GM23338 (cell line): ENCODE measurements at regions not wholly inside any gene's neighbourhood (a gene's known extent, or its start where the extent isn't known, plus 50 kb on each side); places are given as distances from the start of the nearest gene placed in this dataset.

Experiments used
- ATAC-seq: fragments of 200-7000 bp; cut with Tn5 transposase; 3 replicates; pipeline ENCODE4 v1.9.1; 2020
- DNase-seq: peaks from one replicate; pipeline ENCODE4 v3.0.0-alpha.2; 2015; ENCODE audit warnings: low spot score
- H2AFZ ChIP-seq: fragments of 200-600 bp; sonication (generic); 2 replicates; pipeline ENCODE4 v1.8.0; 2016; ENCODE audit warnings: antibody characterized with exemption, mild to moderate bottlenecking, moderate library complexity
- H3F3A ChIP-seq: fragments of 200-600 bp; sonication (generic); replicated peaks from 2 replicates; pipeline ENCODE4 v1.8.0; 2017; ENCODE audit warnings: antibody characterized with exemption, mixed run types, low read depth
- H3K27ac ChIP-seq: fragments of 200-600 bp; sonication (generic); 2 replicates; pipeline ENCODE4 v1.6.1; 2016; ENCODE audit warnings: low read depth
- H3K27me3 ChIP-seq: fragments of 200-600 bp; sonication (generic); 2 replicates; pipeline ENCODE4 v1.8.0; 2016; ENCODE audit warnings: mild to moderate bottlenecking, mixed run types, moderate library complexity; ENCODE audit not compliant: insufficient read depth
- H3K36me3 ChIP-seq: fragments of 200-600 bp; sonication (generic); 2 replicates; pipeline ENCODE4 v1.8.0; 2016; ENCODE audit warnings: mild to moderate bottlenecking; ENCODE audit not compliant: insufficient read depth
- H3K4me1 ChIP-seq: fragments of 200-600 bp; sonication (generic); 2 replicates; pipeline ENCODE4 v1.8.0; 2016; ENCODE audit warnings: mild to moderate bottlenecking, moderate library complexity; ENCODE audit not compliant: insufficient read depth
- H3K4me2 ChIP-seq: fragments of 200-600 bp; sonication (generic); 2 replicates; pipeline ENCODE4 v1.7.1; 2017; ENCODE audit warnings: mixed run types
- H3K4me3 ChIP-seq: fragments of 200-600 bp; sonication (generic); 2 replicates; pipeline ENCODE4 v1.6.1; 2016; ENCODE audit warnings: mixed run types
- H3K79me2 ChIP-seq: fragments of 200-600 bp; sonication (generic); replicated peaks from 2 replicates; pipeline ENCODE4 v1.8.0; 2017; ENCODE audit warnings: mild to moderate bottlenecking; ENCODE audit not compliant: insufficient read depth
- H3K9me2 ChIP-seq: fragments of 200-600 bp; sonication (generic); 2 replicates; pipeline ENCODE4 v1.8.0; 2017; ENCODE audit not compliant: insufficient read depth
- H4K20me1 ChIP-seq: fragments of 200-600 bp; sonication (generic); replicated peaks from 2 replicates; pipeline ENCODE4 v1.8.0; 2017; ENCODE audit warnings: mild to moderate bottlenecking; ENCODE audit not compliant: insufficient read depth
- H3K27ac Mint-ChIP-seq: 2 replicates; pipeline ENCODE4 v1.8.0; 2020; ENCODE audit warnings: inconsistent platforms, mild to moderate bottlenecking, moderate library complexity, mixed read lengths
- H3K27me3 Mint-ChIP-seq: 3 replicates; pipeline ENCODE4 v1.8.0; 2022; ENCODE audit warnings: low read depth, mild to moderate bottlenecking, moderate library complexity, mixed read lengths, inconsistent platforms; ENCODE audit not compliant: insufficient read depth, poor library complexity
- H3K36me3 Mint-ChIP-seq: 3 replicates; pipeline ENCODE4 v1.8.0; 2021; ENCODE audit warnings: low read depth, mild to moderate bottlenecking, inconsistent platforms, moderate library complexity, mixed read lengths
- H3K4me1 Mint-ChIP-seq: 3 replicates; pipeline ENCODE4 v1.8.0; 2020; ENCODE audit warnings: mild to moderate bottlenecking, inconsistent platforms, mixed read lengths
- H3K4me3 Mint-ChIP-seq: 3 replicates; pipeline ENCODE4 v1.8.0; 2021; ENCODE audit warnings: moderate library complexity, mild to moderate bottlenecking, inconsistent platforms, mixed read lengths
- H3K9me3 Mint-ChIP-seq: 3 replicates; pipeline ENCODE4 v1.8.0; 2020; ENCODE audit warnings: moderate library complexity, mild to moderate bottlenecking, inconsistent platforms, mixed read lengths
- CREB1 ChIP-seq: fragments of 250-450 bp; sonication (Bioruptor Pico); IDR thresholded peaks from 2 replicates; pipeline ENCODE4 v1.5.0; 2020; ENCODE audit warnings: low read depth, mild to moderate bottlenecking, moderate library complexity
- EZH2 ChIP-seq: fragments of 200-600 bp; sonication (generic); IDR thresholded peaks from one replicate; pipeline ENCODE4 v1.8.0; 2017; ENCODE audit warnings: antibody characterized with exemption, mild to moderate bottlenecking, low read depth; ENCODE audit not compliant: unreplicated experiment
- EZH2phosphoT487 ChIP-seq: fragments of 200-600 bp; sonication (generic); IDR thresholded peaks from one replicate; pipeline ENCODE4 v1.8.1; 2018; ENCODE audit warnings: antibody characterized with exemption; ENCODE audit not compliant: unreplicated experiment
- JUNB ChIP-seq: IDR thresholded peaks from one replicate; pipeline ENCODE4 v1.6.1; 2016; ENCODE audit warnings: antibody characterized with exemption; ENCODE audit not compliant: unreplicated experiment
- NANOG ChIP-seq: IDR thresholded peaks from 2 replicates; pipeline ENCODE4 v1.6.1; 2016; ENCODE audit warnings: antibody characterized with exemption, borderline replicate concordance
- POLR2AphosphoS5 ChIP-seq: IDR thresholded peaks from 2 replicates; pipeline ENCODE4 v1.6.1; 2016; ENCODE audit warnings: antibody characterized with exemption, low read depth
- STAT1 ChIP-seq: IDR thresholded peaks from one replicate; pipeline ENCODE4 v1.6.1; 2016; ENCODE audit warnings: antibody characterized with exemption; ENCODE audit not compliant: unreplicated experiment
- ZNF114 ChIP-seq: fragments of 250-450 bp; sonication (Bioruptor Pico); IDR thresholded peaks from 2 replicates; pipeline ENCODE4 v1.5.0; 2020; ENCODE audit warnings: mild to moderate bottlenecking, moderate library complexity
- ZNF331 ChIP-seq: fragments of 250-450 bp; sonication (Bioruptor Pico); IDR thresholded peaks from 2 replicates; pipeline ENCODE4 v1.5.0; 2020; ENCODE audit warnings: low read depth, mild to moderate bottlenecking, moderate library complexity
- TF ChIP-seq, protein P1 (sequence below), 2 experiments: fragments of 200-600 bp in 1 of 2; sonication (generic) in 1 of 2; conservative IDR thresholded peaks; 2 replicates each; pipeline versions ENCODE4 v1.5.1 to v1.6.1; 2016 to 2017; ENCODE audit warnings: antibody characterized with exemption in 2 of 2, low read depth in 2 of 2, mild to moderate bottlenecking in 2 of 2, moderate library complexity in 1 of 2
- TF ChIP-seq, protein P2 (sequence below): fragments of 250-450 bp; sonication (Bioruptor Pico); IDR thresholded peaks from 2 replicates; pipeline ENCODE4 v1.5.0; 2020; ENCODE audit warnings: mild to moderate bottlenecking, moderate library complexity

GRCh38 chr12:68431786-68432185, 99.6 kb upstream of the MDM1 start:
- no peak for TF ChIP-seq NANOG
- TF ChIP-seq, protein P1, sequence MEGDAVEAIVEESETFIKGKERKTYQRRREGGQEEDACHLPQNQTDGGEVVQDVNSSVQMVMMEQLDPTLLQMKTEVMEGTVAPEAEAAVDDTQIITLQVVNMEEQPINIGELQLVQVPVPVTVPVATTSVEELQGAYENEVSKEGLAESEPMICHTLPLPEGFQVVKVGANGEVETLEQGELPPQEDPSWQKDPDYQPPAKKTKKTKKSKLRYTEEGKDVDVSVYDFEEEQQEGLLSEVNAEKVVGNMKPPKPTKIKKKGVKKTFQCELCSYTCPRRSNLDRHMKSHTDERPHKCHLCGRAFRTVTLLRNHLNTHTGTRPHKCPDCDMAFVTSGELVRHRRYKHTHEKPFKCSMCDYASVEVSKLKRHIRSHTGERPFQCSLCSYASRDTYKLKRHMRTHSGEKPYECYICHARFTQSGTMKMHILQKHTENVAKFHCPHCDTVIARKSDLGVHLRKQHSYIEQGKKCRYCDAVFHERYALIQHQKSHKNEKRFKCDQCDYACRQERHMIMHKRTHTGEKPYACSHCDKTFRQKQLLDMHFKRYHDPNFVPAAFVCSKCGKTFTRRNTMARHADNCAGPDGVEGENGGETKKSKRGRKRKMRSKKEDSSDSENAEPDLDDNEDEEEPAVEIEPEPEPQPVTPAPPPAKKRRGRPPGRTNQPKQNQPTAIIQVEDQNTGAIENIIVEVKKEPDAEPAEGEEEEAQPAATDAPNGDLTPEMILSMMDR (conservative IDR thresholded peaks at IDR 0.05; ENCODE audit: low read depth in 2 of 2), result no peak
- TF ChIP-seq CREB1 (CRISPR knock-in tag), result no peak
- no peak for TF ChIP-seq EZH2
- no peak for TF ChIP-seq EZH2phosphoT487
- peaks cover 7% of the 10 kb centered on the region for H3K27me3 Mint-ChIP-seq
- ATAC-seq, result no peak
- peaks cover 21% of the 10 kb centered on the region for H3K4me1 ChIP-seq
- peaks cover 7% of the 10 kb centered on the region for H3K9me3 Mint-ChIP-seq
- no peak overlapping the region for H3K4me3 Mint-ChIP-seq
- DNase-seq, result no peak
- no peaks in the 10 kb centered on the region for H3F3A ChIP-seq
- peaks cover 7% of the 10 kb centered on the region; the same call in 2 of the 3 replicates for H3K36me3 Mint-ChIP-seq
- no peaks in the 10 kb centered on the region for H4K20me1 ChIP-seq
- no peak overlapping the region for H2AFZ ChIP-seq
- 0 out of 2 replicates have a peak overlapping the region, but pooled peaks have one; percentile 7 for H3K27ac Mint-ChIP-seq
- H3K9me2 ChIP-seq, result peaks cover 6% of the 10 kb centered on the region; the same call in 1 of the 2 replicates
- no peak overlapping the region for H3K4me3 ChIP-seq
- H3K4me1 Mint-ChIP-seq, result peaks cover 20% of the 10 kb centered on the region; the same call in 2 of the 3 replicates
- no peak overlapping the region for H3K4me2 ChIP-seq
- no peaks in the 10 kb centered on the region for H3K27me3 ChIP-seq
- no peaks in the 10 kb centered on the region for H3K79me2 ChIP-seq
- H3K36me3 ChIP-seq, result 0 out of 2 replicates have a peak, but pooled peaks cover 7% of the 10 kb centered on the region
- no peak overlapping the region for H3K27ac ChIP-seq

DNA sequence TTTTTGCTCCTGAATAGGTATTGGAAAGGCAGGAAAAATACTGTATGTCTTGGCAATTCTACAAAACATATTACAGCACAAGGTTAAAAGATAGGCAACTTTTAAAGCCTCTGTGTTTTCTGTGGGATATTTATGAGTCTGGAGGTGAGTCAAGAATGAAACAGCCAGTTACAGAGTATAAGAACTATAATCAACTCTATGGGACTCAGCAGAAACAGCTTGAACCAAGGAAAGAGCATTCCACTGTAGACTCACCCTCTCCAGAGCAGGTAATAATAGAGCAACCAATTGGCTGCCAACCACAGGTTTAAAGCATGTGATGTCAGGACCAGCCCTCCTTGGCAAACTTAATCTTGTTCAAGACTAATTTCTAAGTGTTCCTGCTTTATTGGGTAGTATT, 100.5 kb upstream of the MDM1 start:
- Histone ChIP-seq H2AFZ (no peak overlapping the region), H3K27me3 (no peaks in the 10 kb centered on the region), H3K4me3 (no peak overlapping the region), H3F3A (no peaks in the 10 kb centered on the region), H3K36me3 (0 out of 2 replicates have a peak, but pooled peaks cover 7% of the 10 kb centered on the region), H3K4me2 (no peak overlapping the region), H3K27ac (no peak overlapping the region), H4K20me1 (no peaks in the 10 kb centered on the region), H3K9me2 (peaks cover 6% of the 10 kb centered on the region; the same call in 1 of the 2 replicates), H3K4me1 (peaks cover 21% of the 10 kb centered on the region), H3K79me2 (no peaks in the 10 kb centered on the region)
- no peak for ATAC-seq
- Mint-ChIP-seq H3K4me3 (no peak overlapping the region), H3K4me1 (peaks cover 20% of the 10 kb centered on the region; the same call in 2 of the 3 replicates), H3K9me3 (peaks cover 7% of the 10 kb centered on the region), H3K27ac (no peak overlapping the region), H3K36me3 (peaks cover 7% of the 10 kb centered on the region; the same call in 2 of the 3 replicates), H3K27me3 (peaks cover 7% of the 10 kb centered on the region)
- DNase-seq, result no peak
- TF ChIP-seq, protein P1 (conservative IDR thresholded peaks at IDR 0.05; ENCODE audit: low read depth in 2 of 2), result no peak
- no peak for TF ChIP-seq CREB1 (CRISPR knock-in tag)
- TF ChIP-seq ZNF114, result no peak
- no peak for TF ChIP-seq ZNF331
- TF ChIP-seq, protein P2, sequence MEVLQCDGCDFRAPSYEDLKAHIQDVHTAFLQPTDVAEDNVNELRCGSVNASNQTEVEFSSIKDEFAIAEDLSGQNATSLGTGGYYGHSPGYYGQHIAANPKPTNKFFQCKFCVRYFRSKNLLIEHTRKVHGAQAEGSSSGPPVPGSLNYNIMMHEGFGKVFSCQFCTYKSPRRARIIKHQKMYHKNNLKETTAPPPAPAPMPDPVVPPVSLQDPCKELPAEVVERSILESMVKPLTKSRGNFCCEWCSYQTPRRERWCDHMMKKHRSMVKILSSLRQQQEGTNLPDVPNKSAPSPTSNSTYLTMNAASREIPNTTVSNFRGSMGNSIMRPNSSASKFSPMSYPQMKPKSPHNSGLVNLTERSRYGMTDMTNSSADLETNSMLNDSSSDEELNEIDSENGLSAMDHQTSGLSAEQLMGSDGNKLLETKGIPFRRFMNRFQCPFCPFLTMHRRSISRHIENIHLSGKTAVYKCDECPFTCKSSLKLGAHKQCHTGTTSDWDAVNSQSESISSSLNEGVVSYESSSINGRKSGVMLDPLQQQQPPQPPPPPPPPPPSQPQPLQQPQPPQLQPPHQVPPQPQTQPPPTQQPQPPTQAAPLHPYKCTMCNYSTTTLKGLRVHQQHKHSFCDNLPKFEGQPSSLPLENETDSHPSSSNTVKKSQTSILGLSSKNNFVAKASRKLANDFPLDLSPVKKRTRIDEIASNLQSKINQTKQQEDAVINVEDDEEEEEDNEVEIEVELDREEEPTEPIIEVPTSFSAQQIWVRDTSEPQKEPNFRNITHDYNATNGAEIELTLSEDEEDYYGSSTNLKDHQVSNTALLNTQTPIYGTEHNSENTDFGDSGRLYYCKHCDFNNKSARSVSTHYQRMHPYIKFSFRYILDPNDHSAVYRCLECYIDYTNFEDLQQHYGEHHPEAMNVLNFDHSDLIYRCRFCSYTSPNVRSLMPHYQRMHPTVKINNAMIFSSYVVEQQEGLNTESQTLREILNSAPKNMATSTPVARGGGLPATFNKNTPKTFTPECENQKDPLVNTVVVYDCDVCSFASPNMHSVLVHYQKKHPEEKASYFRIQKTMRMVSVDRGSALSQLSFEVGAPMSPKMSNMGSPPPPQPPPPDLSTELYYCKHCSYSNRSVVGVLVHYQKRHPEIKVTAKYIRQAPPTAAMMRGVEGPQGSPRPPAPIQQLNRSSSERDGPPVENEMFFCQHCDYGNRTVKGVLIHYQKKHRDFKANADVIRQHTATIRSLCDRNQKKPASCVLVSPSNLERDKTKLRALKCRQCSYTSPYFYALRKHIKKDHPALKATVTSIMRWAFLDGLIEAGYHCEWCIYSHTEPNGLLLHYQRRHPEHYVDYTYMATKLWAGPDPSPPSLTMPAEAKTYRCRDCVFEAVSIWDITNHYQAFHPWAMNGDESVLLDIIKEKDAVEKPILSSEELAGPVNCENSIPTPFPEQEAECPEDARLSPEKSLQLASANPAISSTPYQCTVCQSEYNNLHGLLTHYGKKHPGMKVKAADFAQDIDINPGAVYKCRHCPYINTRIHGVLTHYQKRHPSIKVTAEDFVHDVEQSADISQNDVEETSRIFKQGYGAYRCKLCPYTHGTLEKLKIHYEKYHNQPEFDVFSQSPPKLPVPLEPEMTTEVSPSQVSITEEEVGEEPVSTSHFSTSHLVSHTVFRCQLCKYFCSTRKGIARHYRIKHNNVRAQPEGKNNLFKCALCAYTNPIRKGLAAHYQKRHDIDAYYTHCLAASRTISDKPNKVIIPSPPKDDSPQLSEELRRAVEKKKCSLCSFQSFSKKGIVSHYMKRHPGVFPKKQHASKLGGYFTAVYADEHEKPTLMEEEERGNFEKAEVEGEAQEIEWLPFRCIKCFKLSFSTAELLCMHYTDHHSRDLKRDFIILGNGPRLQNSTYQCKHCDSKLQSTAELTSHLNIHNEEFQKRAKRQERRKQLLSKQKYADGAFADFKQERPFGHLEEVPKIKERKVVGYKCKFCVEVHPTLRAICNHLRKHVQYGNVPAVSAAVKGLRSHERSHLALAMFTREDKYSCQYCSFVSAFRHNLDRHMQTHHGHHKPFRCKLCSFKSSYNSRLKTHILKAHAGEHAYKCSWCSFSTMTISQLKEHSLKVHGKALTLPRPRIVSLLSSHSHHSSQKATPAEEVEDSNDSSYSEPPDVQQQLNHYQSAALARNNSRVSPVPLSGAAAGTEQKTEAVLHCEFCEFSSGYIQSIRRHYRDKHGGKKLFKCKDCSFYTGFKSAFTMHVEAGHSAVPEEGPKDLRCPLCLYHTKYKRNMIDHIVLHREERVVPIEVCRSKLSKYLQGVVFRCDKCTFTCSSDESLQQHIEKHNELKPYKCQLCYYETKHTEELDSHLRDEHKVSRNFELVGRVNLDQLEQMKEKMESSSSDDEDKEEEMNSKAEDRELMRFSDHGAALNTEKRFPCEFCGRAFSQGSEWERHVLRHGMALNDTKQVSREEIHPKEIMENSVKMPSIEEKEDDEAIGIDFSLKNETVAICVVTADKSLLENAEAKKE (CRISPR knock-in tag), result no peak
- no peak for TF ChIP-seq EZH2phosphoT487
- no peak for TF ChIP-seq JUNB
- no peak for TF ChIP-seq STAT1
- TF ChIP-seq POLR2AphosphoS5, result no peak
